HEK293T (cell line): ENCODE measurements at regions not wholly inside any gene's neighbourhood (a gene's known extent, or its start where the extent isn't known, plus 50 kb on each side); places are given as distances from the start of the nearest gene placed in this dataset.

Source experiments
- FOXA1 ChIP-seq: fragments of 450-650 bp; IDR thresholded peaks from 2 replicates; pipeline ENCODE4 v1.6.1; 2016; ENCODE audit warnings: mild to moderate bottlenecking
- SUZ12 ChIP-seq: fragments of 450-650 bp; IDR thresholded peaks from 2 replicates; pipeline ENCODE4 v1.6.1; 2016; ENCODE audit warnings: mild to moderate bottlenecking

DNA sequence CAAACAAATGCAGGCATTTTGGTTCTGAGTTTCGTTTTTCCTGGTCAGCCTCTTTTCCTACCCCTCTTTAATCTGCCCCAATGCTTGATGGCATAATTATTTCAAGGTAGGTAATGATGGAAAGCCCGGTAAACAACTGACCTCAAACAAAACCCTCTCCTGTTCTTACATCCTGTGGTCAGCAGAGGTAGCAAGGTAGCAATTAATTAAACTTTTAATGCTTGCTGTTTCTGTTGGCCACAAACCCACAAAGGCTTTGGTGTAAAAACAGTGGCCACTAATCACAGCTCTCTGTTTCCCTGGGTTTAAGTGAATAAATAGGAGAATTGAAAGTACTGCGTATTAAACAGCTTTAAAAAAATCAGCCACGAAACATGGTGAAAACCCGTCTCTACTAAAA, 261.5 kb upstream of the SOX4 start:
- no peak for TF ChIP-seq SUZ12
- no peak for TF ChIP-seq FOXA1
